SK-N-SH treated with all-trans-retinoic acid at 6 μM for 48 hours (cell line): ENCODE measurements at regions not wholly inside any gene's neighbourhood (a gene's known extent, or its start where the extent isn't known, plus 50 kb on each side); places are given as distances from the start of the nearest gene placed in this dataset.

Source experiments
- ATAC-seq: fragments of 200-7000 bp; cut with Tn5 transposase; 3 replicates; pipeline ENCODE4 v1.9.1; 2020; ENCODE audit warnings: mild to moderate bottlenecking, moderate library complexity
- CREB5 ChIP-seq: fragments of 250-450 bp; sonication (Bioruptor Pico); IDR thresholded peaks from 2 replicates; pipeline ENCODE4 v1.5.1; 2020; ENCODE audit warnings: low read depth, mild to moderate bottlenecking, moderate library complexity
- CSDC2 ChIP-seq: fragments of 250-450 bp; sonication (Bioruptor Pico); IDR thresholded peaks from 2 replicates; pipeline ENCODE4 v1.5.0; 2020; ENCODE audit warnings: mild to moderate bottlenecking, moderate library complexity
- CSRNP3 ChIP-seq: fragments of 250-450 bp; sonication (Bioruptor Pico); IDR thresholded peaks from 2 replicates; pipeline ENCODE4 v1.5.1; 2021; ENCODE audit warnings: mild to moderate bottlenecking, moderate library complexity
- GLIS3 ChIP-seq: fragments of 250-450 bp; sonication (Bioruptor Pico); IDR thresholded peaks from 2 replicates; pipeline ENCODE4 v1.5.0; 2020; ENCODE audit warnings: mild to moderate bottlenecking, moderate library complexity
- ISL1 ChIP-seq: fragments of 250-450 bp; sonication (Bioruptor Pico); IDR thresholded peaks from 2 replicates; pipeline ENCODE4 v2.1.2; 2022; ENCODE audit warnings: mild to moderate bottlenecking, moderate library complexity
- OSR1 ChIP-seq: fragments of 250-450 bp; sonication (Bioruptor Pico); IDR thresholded peaks from 2 replicates; pipeline ENCODE4 v1.8.0; 2022; ENCODE audit warnings: moderate library complexity, mild to moderate bottlenecking, inconsistent platforms
- PATZ1 ChIP-seq: fragments of 250-450 bp; sonication (Bioruptor Pico); IDR thresholded peaks from 2 replicates; pipeline ENCODE4 v1.8.0; 2020; ENCODE audit warnings: mild to moderate bottlenecking, moderate library complexity, borderline replicate concordance
- POU6F1 ChIP-seq: fragments of 250-450 bp; sonication (Bioruptor Pico); IDR thresholded peaks from 2 replicates; pipeline ENCODE4 v1.8.0; 2021; ENCODE audit warnings: low read depth, mild to moderate bottlenecking, moderate library complexity, borderline replicate concordance
- RARB ChIP-seq: fragments of 250-450 bp; sonication (Bioruptor Pico); IDR thresholded peaks from 2 replicates; pipeline ENCODE4 v1.8.0; 2021; ENCODE audit warnings: mild to moderate bottlenecking, moderate library complexity
- TCF4 ChIP-seq: fragments of 250-450 bp; sonication (Bioruptor Pico); IDR thresholded peaks from 2 replicates; pipeline ENCODE4 v1.8.0; 2021; ENCODE audit warnings: mild to moderate bottlenecking, moderate library complexity, borderline replicate concordance
- TOX ChIP-seq: fragments of 250-450 bp; sonication (Bioruptor Pico); IDR thresholded peaks from 2 replicates; pipeline ENCODE4 v1.8.0; 2021; ENCODE audit warnings: mild to moderate bottlenecking, moderate library complexity, borderline replicate concordance
- TSHZ2 ChIP-seq: fragments of 250-450 bp; sonication (Bioruptor Pico); IDR thresholded peaks from 2 replicates; pipeline ENCODE4 v1.5.0; 2020; ENCODE audit warnings: mild to moderate bottlenecking, moderate library complexity
- ZC3H10 ChIP-seq: fragments of 250-450 bp; sonication (Bioruptor Pico); IDR thresholded peaks from 2 replicates; pipeline ENCODE4 v1.5.1; 2021; ENCODE audit warnings: mild to moderate bottlenecking, moderate library complexity
- ZFP3 ChIP-seq: fragments of 250-450 bp; sonication (Bioruptor Pico); IDR thresholded peaks from 2 replicates; pipeline ENCODE4 v1.5.0; 2020; ENCODE audit warnings: mild to moderate bottlenecking, moderate library complexity
- ZNF70 ChIP-seq: fragments of 450-650 bp; formaldehyde crosslinking; IDR thresholded peaks from 2 replicates; pipeline ENCODE4 v1.5.0; 2020; ENCODE audit warnings: mild to moderate bottlenecking, moderate library complexity
- ZNF8 ChIP-seq: fragments of 450-650 bp; formaldehyde crosslinking; IDR thresholded peaks from 2 replicates; pipeline ENCODE4 v1.5.0; 2020; ENCODE audit warnings: mild to moderate bottlenecking, moderate library complexity

- ATAC-seq = no peak
- TF ChIP-seq ZNF8 (CRISPR knock-in tag) = no peak
- no peak for TF ChIP-seq CSRNP3 (CRISPR knock-in tag)
- TF ChIP-seq CREB5 = no peak
- no peak for TF ChIP-seq TOX (CRISPR knock-in tag)
- no peak for TF ChIP-seq CSDC2 (CRISPR knock-in tag)
- TF ChIP-seq RARB = no peak
- TF ChIP-seq PATZ1 (CRISPR knock-in tag) = no peak
- TF ChIP-seq ISL1 (CRISPR knock-in tag) = no peak
- no peak for TF ChIP-seq TSHZ2 (CRISPR knock-in tag)
- TF ChIP-seq TCF4 (CRISPR knock-in tag) = no peak
- no peak for TF ChIP-seq OSR1 (CRISPR knock-in tag)
- TF ChIP-seq ZFP3 (CRISPR knock-in tag) = no peak
Measured at GRCh38 chr2:121955872-121956271, 200.4 kb downstream of the TSN start.

- no peak for ATAC-seq
- TF ChIP-seq POU6F1 (CRISPR knock-in tag) (no peak), TOX (CRISPR knock-in tag) (no peak), ZC3H10 (no peak), PATZ1 (CRISPR knock-in tag) (no peak), GLIS3 (CRISPR knock-in tag) (no peak), TSHZ2 (CRISPR knock-in tag) (no peak), ZFP3 (CRISPR knock-in tag) (no peak), ZNF70 (CRISPR knock-in tag) (no peak), TCF4 (CRISPR knock-in tag) (no peak)
Measured at GRCh38 chr2:121960251-121960650, 204.8 kb downstream of the TSN start.
